GM21526 (cell line): ENCODE measurements at regions not wholly inside any gene's neighbourhood (a gene's known extent, or its start where the extent isn't known, plus 50 kb on each side); places are given as distances from the start of the nearest gene placed in this dataset.

Experiments used
- ATAC-seq: cut with Tn5 transposase; IDR thresholded peaks from one replicate; pipeline ENCODE4 v1.9.1; 2021; ENCODE audit warnings: moderate library complexity; ENCODE audit not compliant: unreplicated experiment, low FRiP score

DNA sequence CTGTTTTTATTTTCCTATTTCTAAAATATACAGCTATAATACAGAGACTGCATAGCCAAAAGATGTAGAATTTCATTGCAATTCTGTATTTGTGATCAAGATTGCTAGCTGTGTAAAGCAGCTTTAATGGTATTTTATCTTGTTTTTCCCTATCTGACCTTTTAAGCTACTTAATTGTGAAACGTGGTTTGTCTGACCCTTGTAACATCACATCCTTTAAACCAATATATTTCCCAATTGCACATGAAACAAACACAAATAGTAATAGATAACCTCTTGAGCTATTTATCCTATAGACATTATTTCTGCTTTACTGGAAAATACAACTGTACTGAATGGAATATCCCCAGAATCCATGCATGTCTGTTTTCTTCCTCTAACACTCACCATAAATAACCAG lies 112.2 kb upstream of the PLPPR4 start:
- ATAC-seq: no peak

DNA sequence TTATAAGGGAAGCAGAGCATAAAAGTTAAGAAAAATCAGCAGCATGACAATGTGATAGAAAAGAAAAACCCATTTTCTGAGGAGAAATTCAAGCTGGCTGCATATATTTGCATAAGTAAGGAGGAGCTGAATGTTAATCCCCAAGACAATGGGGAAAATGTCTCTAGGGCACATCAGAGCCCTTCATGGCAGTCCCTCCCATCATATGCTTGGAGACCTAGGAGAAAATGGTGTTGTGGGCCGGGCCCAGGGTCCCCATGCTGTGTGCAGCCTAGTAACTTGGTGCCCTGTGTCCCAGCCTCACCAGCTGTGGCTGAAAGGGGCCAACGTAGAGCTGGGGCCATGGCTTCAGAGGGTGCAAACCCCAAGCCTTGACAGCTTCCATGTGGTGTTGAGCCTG lies 100.6 kb upstream of the PLPPR4 start:
- ATAC-seq: no peak

DNA sequence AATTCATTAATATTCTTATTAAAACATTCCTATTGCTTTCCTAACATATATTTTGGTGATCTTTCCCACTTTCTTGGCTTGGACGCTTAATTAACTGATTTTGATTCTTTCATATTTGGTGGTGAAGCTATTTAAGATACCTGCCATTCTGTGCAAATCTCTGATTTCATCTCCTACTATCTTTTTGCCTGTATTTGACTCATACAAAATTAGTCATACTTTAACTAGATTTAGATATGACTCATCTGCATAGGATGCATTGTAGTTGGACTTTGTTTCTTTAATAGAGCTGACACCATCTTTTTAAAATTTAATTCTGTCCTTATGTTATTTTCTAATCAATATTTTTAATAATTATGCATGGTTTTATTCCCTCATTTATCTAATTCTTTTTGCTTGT lies 93.8 kb upstream of the PLPPR4 start:
- ATAC-seq: no peak

DNA sequence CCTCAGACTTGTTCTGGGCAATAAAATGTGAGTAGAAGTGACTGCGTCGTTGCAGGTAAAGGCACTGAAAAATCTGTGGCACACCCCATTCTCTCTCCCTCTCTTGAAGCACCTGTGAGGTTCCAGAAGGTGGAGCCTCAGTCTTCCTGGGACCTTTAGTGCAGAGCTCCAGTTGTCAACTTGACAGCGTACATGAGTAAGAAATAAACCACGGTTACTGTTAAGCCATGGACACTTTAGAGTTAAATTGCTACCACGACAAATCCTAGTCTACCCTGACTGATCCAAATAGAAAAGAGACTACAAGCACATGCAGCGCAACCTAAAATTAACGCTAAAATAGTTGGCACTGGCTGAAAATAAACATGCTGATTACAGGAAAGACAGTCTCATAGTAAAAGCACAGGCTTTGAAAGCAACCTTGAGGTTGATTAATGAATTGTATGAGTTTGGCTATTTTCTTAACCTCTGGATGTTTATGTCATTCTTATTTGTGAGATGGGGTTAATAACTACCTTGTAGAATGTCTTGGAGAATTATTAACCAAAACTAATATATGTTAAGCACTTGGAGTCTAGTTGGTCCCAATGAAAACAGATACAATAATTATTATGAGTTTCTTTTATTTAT lies 93.0 kb upstream of the PLPPR4 start:
- ATAC-seq: no peak

DNA sequence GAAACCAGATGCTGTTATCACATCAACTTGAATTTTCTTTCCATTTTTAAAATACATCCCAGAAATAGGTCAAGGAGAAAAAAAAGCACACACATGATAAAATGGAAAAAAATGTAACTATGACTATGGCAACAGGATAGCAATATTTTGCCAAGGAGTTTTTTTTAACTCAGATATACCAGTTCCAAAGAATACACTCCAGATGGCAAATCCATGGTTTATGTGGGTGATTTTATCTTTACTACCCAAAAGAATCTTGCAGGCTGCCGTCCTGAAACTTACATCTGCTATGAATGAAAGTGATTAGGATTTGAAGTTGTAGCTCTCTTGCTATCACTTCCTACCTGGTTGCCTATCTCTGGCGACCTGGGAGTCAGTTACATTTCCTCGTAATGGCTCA lies 91.0 kb upstream of the PLPPR4 start:
- no peak for ATAC-seq

DNA sequence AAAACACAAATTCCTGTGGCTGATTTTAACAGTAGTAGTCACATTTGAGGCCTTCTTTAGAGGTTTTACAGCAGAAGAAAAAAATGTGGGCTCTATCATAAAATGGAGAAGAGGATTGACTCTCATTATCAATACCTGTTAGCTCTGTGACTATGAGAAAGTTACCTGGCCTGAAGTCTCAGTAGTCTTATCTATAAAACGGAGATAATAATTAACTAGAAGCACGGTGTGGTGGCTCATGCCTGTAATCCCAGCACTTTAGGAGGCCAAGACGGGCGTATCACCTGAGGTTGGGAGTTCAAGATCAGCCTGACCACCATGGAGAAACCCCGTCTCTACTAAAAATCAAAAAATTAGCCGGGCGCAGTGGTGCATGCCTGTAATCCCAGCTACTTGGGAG lies 90.4 kb upstream of the PLPPR4 start:
- ATAC-seq: no peak

DNA sequence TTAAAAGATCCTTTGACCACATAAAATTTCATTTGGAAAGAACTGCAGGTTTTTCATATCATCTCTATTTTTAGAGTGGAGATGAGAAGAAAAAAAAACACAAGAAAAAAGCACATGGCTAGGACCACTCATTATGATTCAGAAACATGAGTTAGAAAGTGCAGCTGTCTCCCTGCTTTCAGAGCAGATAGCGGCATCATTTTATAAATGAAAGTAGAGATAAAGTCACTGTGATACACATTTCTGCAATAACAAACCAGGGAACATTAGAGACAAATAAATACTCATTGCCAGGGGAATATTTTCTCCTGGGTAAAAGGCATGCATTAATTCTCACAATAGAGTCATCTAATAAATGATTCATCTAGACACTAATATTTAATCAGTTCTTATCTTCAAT lies 87.5 kb upstream of the PLPPR4 start:
- no peak for ATAC-seq

DNA sequence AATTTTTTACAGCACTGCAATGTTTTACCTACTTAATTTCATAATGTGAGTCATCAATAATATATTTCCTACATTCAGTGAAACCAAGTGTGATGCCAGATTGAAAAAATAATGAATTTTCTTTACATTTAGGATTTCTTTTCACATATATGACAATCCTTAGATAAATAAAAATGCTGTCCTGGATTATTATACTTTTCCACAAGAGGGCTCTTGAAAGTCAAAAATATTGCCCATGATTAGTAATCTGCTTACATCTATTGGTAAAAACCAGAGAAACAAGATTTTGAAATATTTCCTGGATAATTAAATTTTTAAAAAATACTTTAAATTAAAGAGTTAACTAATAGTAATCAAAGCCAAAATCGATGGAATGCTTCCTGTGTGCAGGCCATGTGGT lies 86.8 kb upstream of the PLPPR4 start:
- ATAC-seq: no peak

DNA sequence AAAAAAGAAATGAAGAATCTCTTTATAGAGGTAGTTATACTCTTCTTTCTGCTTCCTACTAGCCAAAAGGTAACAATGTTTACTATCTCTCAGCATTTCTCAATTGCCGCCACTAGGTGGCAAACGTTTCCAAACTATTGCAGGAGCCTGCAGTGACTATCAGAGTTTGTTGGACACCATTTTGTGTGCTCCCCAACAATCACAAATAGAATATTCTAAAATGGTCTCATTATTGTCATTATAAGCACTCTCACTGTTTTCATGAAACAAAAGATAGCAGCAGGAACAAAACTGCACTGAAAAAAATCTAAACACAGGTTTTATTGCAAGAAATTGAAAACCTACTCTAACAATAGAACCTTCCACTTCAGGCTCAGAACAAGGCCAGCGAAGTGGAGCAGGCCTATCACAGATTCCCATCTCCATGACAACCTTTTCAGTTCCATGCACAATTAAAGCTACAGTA lies 83.9 kb upstream of the PLPPR4 start:
- ATAC-seq: peak; percentile 97

DNA sequence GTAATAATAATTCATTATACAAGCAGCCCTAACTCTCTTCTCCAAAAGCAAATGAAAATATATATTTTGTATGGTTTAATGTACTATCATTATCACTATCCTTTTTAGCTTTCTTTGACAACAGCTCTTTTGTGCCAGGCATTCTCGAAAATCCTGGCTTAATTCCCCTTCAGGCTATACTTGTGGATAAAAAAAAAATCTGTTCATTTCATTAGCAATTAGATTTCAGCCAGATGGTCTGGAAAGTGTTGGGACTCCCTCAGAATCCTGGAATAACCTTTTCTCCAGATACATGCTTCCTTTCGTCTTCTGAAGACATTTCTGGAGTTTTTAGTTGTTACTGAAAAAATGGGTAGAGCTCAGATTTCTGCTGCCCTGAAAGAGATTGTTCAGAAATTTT lies 83.4 kb upstream of the PLPPR4 start:
- ATAC-seq: no peak

DNA sequence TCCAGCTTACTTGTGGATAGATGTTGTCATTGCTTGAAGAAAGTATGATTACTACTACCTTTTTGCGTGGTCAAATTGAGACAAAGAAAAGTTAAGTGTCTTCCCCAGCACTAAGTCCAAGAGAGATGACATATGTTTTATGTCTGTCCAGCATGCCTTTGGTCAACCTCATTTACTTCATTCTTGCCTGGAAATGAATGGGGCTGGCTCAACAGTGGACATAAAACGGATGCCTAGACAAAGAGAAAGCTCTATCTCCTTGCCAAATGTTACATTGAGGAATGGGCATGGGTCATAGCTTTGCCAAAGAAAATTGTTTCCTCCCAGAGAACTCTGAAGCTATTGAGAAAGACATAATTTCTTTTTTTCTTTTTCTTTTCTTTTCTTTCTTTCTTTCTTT lies 82.4 kb upstream of the PLPPR4 start:
- no peak for ATAC-seq

DNA sequence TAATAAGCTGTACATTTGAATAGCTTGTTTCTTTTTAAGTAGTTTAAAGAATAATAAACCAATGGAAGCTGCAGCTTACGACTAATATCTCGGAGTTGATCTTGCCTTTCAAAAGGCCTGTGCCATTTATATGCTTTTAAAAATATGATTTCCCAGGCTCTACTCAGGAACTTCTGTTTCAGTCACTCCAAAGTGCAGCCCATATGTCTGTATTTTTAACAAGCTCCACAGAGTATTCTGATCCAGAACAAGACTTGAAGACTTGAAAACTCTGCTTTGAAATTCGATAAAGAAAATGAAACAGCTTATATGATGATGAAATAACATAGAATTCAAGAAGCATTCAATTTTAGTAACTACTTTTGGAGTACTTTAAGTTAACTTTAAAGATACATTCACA lies 79.1 kb upstream of the PLPPR4 start:
- ATAC-seq: no peak

DNA sequence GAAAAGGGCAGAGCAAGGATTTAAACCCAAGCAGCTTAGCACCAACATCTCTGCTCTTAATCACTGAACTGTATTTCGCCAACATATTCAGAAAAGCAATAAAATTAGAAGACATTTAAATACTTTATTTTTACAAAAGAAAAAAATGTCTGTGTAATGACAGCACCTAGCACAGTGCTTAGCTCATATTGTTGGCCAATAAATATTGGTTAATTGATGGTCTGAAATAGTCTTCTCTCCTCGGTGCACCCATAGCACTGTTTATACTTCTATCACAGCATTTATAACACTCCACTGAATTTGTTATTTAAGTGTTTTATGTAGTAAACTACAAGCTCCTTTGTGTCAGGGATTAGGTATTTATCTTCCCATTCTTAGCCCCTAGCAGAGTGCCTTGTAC lies 70.9 kb upstream of the PLPPR4 start:
- ATAC-seq: no peak

DNA sequence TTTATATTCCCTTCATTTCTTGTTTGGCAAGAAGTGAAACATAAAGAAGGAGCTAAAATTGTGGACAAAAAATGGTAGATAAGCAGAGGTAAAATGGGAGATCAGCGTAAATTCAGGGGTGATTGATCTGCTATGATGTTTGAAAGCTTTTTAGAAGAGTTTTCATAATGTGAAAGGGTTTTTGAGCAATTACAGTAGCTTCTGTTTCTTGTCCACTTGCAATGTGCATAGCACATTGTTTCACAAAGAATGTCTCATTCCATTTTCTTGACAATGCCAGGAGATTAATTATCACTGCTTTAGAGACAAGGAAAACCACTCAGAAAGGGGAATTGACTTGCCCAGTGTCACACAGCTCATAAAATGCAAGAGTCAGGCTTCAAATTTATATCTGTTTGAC lies 65.9 kb upstream of the PLPPR4 start:
- no peak for ATAC-seq

DNA sequence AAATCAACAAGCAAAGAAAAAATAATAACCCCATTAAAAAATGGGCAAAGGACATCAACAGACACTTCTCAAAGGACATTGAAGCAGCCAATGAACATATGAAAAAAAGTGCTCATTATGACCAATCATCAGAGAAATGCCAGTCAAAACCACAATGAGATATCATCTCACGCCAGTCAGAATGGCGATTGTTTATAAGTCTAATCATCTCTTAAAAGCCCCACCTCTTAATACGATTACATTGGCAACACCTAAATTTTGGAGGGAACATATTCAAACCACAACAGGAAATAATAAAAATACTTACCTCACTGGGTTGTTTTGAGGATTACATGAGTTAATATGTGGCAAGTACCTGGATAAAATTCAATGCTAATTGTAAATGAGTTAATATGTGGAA lies 57.1 kb upstream of the PLPPR4 start:
- no peak for ATAC-seq
